ENCODE measurements at regions not wholly inside any gene's neighbourhood (a gene's known extent, or its start where the extent isn't known, plus 50 kb on each side); places are given as distances from the start of the nearest gene placed in this dataset.

DNA sequence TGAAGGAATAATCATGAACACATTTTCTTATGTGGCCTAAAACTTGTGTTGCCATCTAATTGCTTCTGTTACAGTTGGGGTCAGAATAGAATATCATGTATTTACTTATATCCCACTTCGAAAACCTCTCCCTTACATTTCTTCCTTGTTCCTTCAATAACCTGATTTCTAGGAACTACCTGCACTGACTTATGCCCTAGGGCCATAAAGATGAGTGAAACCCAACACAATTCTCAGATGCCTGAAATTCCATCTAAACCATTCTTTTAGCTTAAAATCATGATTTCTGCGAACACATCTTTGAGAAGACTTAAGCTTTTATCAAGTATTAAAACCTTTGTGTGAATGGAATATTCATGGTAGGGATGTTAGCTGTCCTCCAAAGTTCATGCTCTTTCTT, 142.7 kb downstream of the SNAPC1 start:
- FAIRE-seq (no peak), DNase-seq (ENCODE audit: low read depth, low spot score) (no peak)
- Histone ChIP-seq H3K9me3 (ENCODE audit: control insufficient read depth, low read depth, low read length) (no peaks in the 10 kb centered on the region), H3K4me3 (ENCODE audit: control insufficient read depth in 2 of 3, extremely low read depth in 1 of 3, insufficient read depth in 2 of 3, low read depth in 1 of 3, low read length in 3 of 3) (no peak overlapping the region), H3K4me1 (ENCODE audit: control insufficient read depth, extremely low read depth, insufficient read depth, low read length) (no peaks in the 10 kb centered on the region), H3K9me1 (ENCODE audit: control insufficient read depth, extremely low read depth, insufficient read depth, low read length) (no peaks in the 10 kb centered on the region), H2AFZ (ENCODE audit: control insufficient read depth, low read length) (no peak overlapping the region), H3K27ac (ENCODE audit: control insufficient read depth, insufficient read depth, low read length) (no peak overlapping the region), H3K79me2 (ENCODE audit: control insufficient read depth, insufficient read depth, low read length) (no peaks in the 10 kb centered on the region), H3K4me2 (ENCODE audit: control insufficient read depth, extremely low read depth, insufficient read depth, low read depth, low read length) (no peak overlapping the region), H3K27me3 (ENCODE audit: control insufficient read depth, extremely low read depth, insufficient read depth, low read length) (no peaks in the 10 kb centered on the region), H4K20me1 (ENCODE audit: control insufficient read depth, extremely low read depth, insufficient read depth, low read length) (no peaks in the 10 kb centered on the region), H3K9ac (ENCODE audit: control insufficient read depth, extremely low read depth, insufficient read depth, low read length) (no peak overlapping the region), H3K36me3 (ENCODE audit: control insufficient read depth in 2 of 2, extremely low read depth in 1 of 2, insufficient read depth in 2 of 2, low read length in 2 of 2) (no peaks in the 10 kb centered on the region)
- dilution Hi-C loops (cut with MboI; ENCODE audit: extremely low pct_ligation_motif_present, low sequenced_read_pairs), result no loop called here
- TF ChIP-seq, protein P1, sequence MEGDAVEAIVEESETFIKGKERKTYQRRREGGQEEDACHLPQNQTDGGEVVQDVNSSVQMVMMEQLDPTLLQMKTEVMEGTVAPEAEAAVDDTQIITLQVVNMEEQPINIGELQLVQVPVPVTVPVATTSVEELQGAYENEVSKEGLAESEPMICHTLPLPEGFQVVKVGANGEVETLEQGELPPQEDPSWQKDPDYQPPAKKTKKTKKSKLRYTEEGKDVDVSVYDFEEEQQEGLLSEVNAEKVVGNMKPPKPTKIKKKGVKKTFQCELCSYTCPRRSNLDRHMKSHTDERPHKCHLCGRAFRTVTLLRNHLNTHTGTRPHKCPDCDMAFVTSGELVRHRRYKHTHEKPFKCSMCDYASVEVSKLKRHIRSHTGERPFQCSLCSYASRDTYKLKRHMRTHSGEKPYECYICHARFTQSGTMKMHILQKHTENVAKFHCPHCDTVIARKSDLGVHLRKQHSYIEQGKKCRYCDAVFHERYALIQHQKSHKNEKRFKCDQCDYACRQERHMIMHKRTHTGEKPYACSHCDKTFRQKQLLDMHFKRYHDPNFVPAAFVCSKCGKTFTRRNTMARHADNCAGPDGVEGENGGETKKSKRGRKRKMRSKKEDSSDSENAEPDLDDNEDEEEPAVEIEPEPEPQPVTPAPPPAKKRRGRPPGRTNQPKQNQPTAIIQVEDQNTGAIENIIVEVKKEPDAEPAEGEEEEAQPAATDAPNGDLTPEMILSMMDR (optimal IDR thresholded peaks at IDR 0.05 in 1 of 3, IDR thresholded peaks at IDR 0.05 in 1 of 3, conservative IDR thresholded peaks at IDR 0.05 in 1 of 3; ENCODE audit: extremely low read depth in 1 of 3, insufficient read depth in 2 of 3, low read length in 3 of 3), result no peak
- TF ChIP-seq EZH2 (IDR thresholded peaks at IDR 0.05; ENCODE audit: low read length), result no peak

DNA sequence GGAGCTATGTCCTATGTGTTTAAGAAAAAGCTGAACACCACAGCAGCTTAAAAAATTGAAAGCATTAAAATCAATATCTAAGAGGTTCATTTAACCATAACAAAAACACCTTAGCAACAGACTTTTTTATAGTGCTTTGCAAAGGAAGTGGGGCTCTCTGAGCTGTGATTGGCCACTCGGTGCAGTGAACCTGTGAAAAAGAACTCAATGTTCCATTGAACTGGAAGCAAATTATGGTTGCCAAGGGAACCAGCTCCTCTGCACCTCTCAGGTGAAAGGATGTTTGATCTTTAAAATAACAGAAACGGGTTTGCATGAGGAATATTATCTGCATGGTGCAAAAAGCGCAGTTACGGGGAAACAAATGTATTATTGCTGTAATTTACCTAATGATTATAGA, 149.4 kb downstream of the SNAPC1 start:
- no peak for TF ChIP-seq EZH2 (IDR thresholded peaks at IDR 0.05; ENCODE audit: low read length)
- TF ChIP-seq, protein P1 (optimal IDR thresholded peaks at IDR 0.05 in 1 of 3, IDR thresholded peaks at IDR 0.05 in 1 of 3, conservative IDR thresholded peaks at IDR 0.05 in 1 of 3; ENCODE audit: extremely low read depth in 1 of 3, insufficient read depth in 2 of 3, low read length in 3 of 3), result no peak
- no peaks in the 10 kb centered on the region for H4K20me1 ChIP-seq (ENCODE audit: control insufficient read depth, extremely low read depth, insufficient read depth, low read length)
- no peaks in the 10 kb centered on the region for H3K36me3 ChIP-seq (ENCODE audit: control insufficient read depth in 2 of 2, extremely low read depth in 1 of 2, insufficient read depth in 2 of 2, low read length in 2 of 2)
- no peak overlapping the region for H2AFZ ChIP-seq (ENCODE audit: control insufficient read depth, low read length)
- H3K9me3 ChIP-seq (ENCODE audit: control insufficient read depth, low read depth, low read length), result no peaks in the 10 kb centered on the region
- H3K27me3 ChIP-seq (ENCODE audit: control insufficient read depth, extremely low read depth, insufficient read depth, low read length), result no peaks in the 10 kb centered on the region
- H3K4me1 ChIP-seq (ENCODE audit: control insufficient read depth, extremely low read depth, insufficient read depth, low read length), result no peaks in the 10 kb centered on the region
- no peak overlapping the region for H3K4me2 ChIP-seq (ENCODE audit: control insufficient read depth, extremely low read depth, insufficient read depth, low read depth, low read length)
- no peak overlapping the region for H3K4me3 ChIP-seq (ENCODE audit: control insufficient read depth in 2 of 3, extremely low read depth in 1 of 3, insufficient read depth in 2 of 3, low read depth in 1 of 3, low read length in 3 of 3)
- no peak overlapping the region for H3K27ac ChIP-seq (ENCODE audit: control insufficient read depth, insufficient read depth, low read length)
- no peaks in the 10 kb centered on the region for H3K9me1 ChIP-seq (ENCODE audit: control insufficient read depth, extremely low read depth, insufficient read depth, low read length)
- dilution Hi-C loops (cut with MboI; ENCODE audit: extremely low pct_ligation_motif_present, low sequenced_read_pairs), result no loop called here
- FAIRE-seq (no peak), DNase-seq (ENCODE audit: low read depth, low spot score) (no peak)
- no peak overlapping the region for H3K9ac ChIP-seq (ENCODE audit: control insufficient read depth, extremely low read depth, insufficient read depth, low read length)
- H3K79me2 ChIP-seq (ENCODE audit: control insufficient read depth, insufficient read depth, low read length), result no peaks in the 10 kb centered on the region

Data from keratinocyte (primary cell).